ENCODE measurements at regions not wholly inside any gene's neighbourhood (a gene's known extent, or its start where the extent isn't known, plus 50 kb on each side); places are given as distances from the start of the nearest gene placed in this dataset.

- TF ChIP-seq CTCF (IDR thresholded peaks at IDR 0.05 in 2 of 3, conservative IDR thresholded peaks at IDR 0.05 in 1 of 3; ENCODE audit: borderline replicate concordance in 1 of 3, insufficient read depth in 1 of 3, low read depth in 2 of 3, low read length in 2 of 3) (no peak), FOSL1 (IDR thresholded peaks at IDR 0.05; ENCODE audit: low read depth) (no peak), SRF (IDR thresholded peaks at IDR 0.05; ENCODE audit: low read depth) (no peak), TCF7L2 (IDR thresholded peaks at IDR 0.05; ENCODE audit: borderline replicate concordance, extremely low read depth, insufficient read depth, insufficient read length) (no peak)
These were observed 52.0 kb upstream of the GRB10 start (continued) for GRCh38 chr7:50834679-50835078.

GRCh38 chr7:50834031-50834535, 51.4 kb upstream of the GRB10 start:
- no peak overlapping the region for H3K27ac ChIP-seq (ENCODE audit: low read depth, low read length)
- H3K9me3 ChIP-seq (ENCODE audit: control insufficient read depth in 1 of 2, insufficient read depth in 1 of 2, low read depth in 1 of 2, low read length in 2 of 2): no peaks in the 10 kb centered on the region
- no peaks in the 10 kb centered on the region for H3K79me2 ChIP-seq (ENCODE audit: insufficient read depth, low read length)
- ChIA-PET CTCF (no interaction called here), POLR2A (no interaction called here), RAD21 (ENCODE audit: low non-redundant PET in 1 of 2, low total read pairs in 2 of 2, uncharacterized antibody in 2 of 2, unreplicated experiment in 2 of 2) (no interaction called here)
- no peak for DNase-seq (ENCODE audit: low read depth, low spot score)
- no peak overlapping the region for H3K4me3 ChIP-seq (replicated peaks in 1 of 2; ENCODE audit: low read depth in 1 of 2, low read length in 2 of 2)
- H3K4me1 ChIP-seq (ENCODE audit: control insufficient read depth in 1 of 2, insufficient read depth in 2 of 2, low read length in 2 of 2): no peaks in the 10 kb centered on the region
- H3K4me2 ChIP-seq (ENCODE audit: low read length): no peak overlapping the region
- intact Hi-C loops (cut with micrococcal nuclease): no loop called here
- ATAC-seq: no peak
- H2AFZ ChIP-seq (ENCODE audit: low read depth, low read length, poor library complexity, severe bottlenecking): no peak overlapping the region
- no peaks in the 10 kb centered on the region for H3K36me3 ChIP-seq (ENCODE audit: control insufficient read depth in 1 of 2, insufficient read depth in 2 of 2, low read length in 2 of 2)
- no TSS peak for BruUV-seq (replicated peaks)
- no peaks in the 10 kb centered on the region for H3K9me2 ChIP-seq (ENCODE audit: insufficient read depth)
- H4K20me1 ChIP-seq (ENCODE audit: insufficient read depth): no peaks in the 10 kb centered on the region
- no peak overlapping the region for H3K9ac ChIP-seq (ENCODE audit: low read length)
- TF ChIP-seq RAD21 (IDR thresholded peaks at IDR 0.05; ENCODE audit: low read depth) (no peak), SIN3A (IDR thresholded peaks at IDR 0.05; ENCODE audit: low read depth) (no peak), FOSL1 (IDR thresholded peaks at IDR 0.05; ENCODE audit: low read depth) (no peak), SP1 (IDR thresholded peaks at IDR 0.05; ENCODE audit: low read depth) (no peak), ATF3 (IDR thresholded peaks at IDR 0.05) (no peak), EGR1 (IDR thresholded peaks at IDR 0.05; ENCODE audit: low read depth) (no peak), ZBTB33 (IDR thresholded peaks at IDR 0.05; ENCODE audit: extremely low read depth, insufficient replicate concordance, low read length) (no peak), TCF7L2 (IDR thresholded peaks at IDR 0.05; ENCODE audit: borderline replicate concordance, extremely low read depth, insufficient read depth, insufficient read length) (no peak), SRF (IDR thresholded peaks at IDR 0.05; ENCODE audit: low read depth) (no peak), POLR2A (IDR thresholded peaks at IDR 0.05; ENCODE audit: borderline replicate concordance, extremely low read depth, insufficient read depth, insufficient read length) (no peak), CBX3 (IDR thresholded peaks at IDR 0.05; ENCODE audit: low read depth) (no peak)
- H3K27me3 ChIP-seq (ENCODE audit: insufficient read depth, low read length): no peaks in the 10 kb centered on the region; the same call in 1 of the 2 replicates
